ENCODE measurements at regions not wholly inside any gene's neighbourhood (a gene's known extent, or its start where the extent isn't known, plus 50 kb on each side); places are given as distances from the start of the nearest gene placed in this dataset.
"Not testable (repeated sequence)": the region's sequence is repeated elsewhere in the genome, so short reads cannot be mapped to it uniquely, and the experiment has no call there.

GRCh38 chr16:35102780-35103403 is 1643.5 kb downstream of the TP53TG3F start:
- no peak overlapping the region for H3K9ac ChIP-seq
- no peak overlapping the region for H3K4me2 ChIP-seq
- no peaks in the 10 kb centered on the region for H3K36me3 ChIP-seq
- H3K27me3 ChIP-seq: no peaks in the 10 kb centered on the region
- H3K27ac ChIP-seq: no peak overlapping the region
- no peaks in the 10 kb centered on the region for H3K4me1 ChIP-seq
- H4K20me1 ChIP-seq: no peaks in the 10 kb centered on the region
- no peak overlapping the region for H3K4me3 ChIP-seq
- no peak for TF ChIP-seq Cebpa-rat (IDR thresholded peaks at IDR 0.05)
- no peaks in the 10 kb centered on the region for H3K9me3 ChIP-seq (replicated peaks in 1 of 11)

- not testable (repeated sequence) for H3K9ac ChIP-seq; H3K27me3 ChIP-seq; H3K27ac ChIP-seq; H3K9me3 ChIP-seq (replicated peaks in 1 of 11); H3K4me3 ChIP-seq; H3K4me1 ChIP-seq; H3K4me2 ChIP-seq; H3K36me3 ChIP-seq; H4K20me1 ChIP-seq
These were observed 1652.4 kb downstream of the TP53TG3F start for GRCh38 chr16:35111772-35112171.

- Histone ChIP-seq H3K36me3 (no peaks in the 10 kb centered on the region), H3K4me1 (no peaks in the 10 kb centered on the region), H3K9ac (no peak overlapping the region), H3K4me3 (no peak overlapping the region), H4K20me1 (no peaks in the 10 kb centered on the region), H3K4me2 (no peak overlapping the region), H3K27ac (no peak overlapping the region), H3K27me3 (no peaks in the 10 kb centered on the region), H3K9me3 (replicated peaks in 1 of 11) (no peaks in the 10 kb centered on the region)
- TF ChIP-seq Cebpa-rat (IDR thresholded peaks at IDR 0.05): no peak
These were observed 1672.0 kb downstream of the TP53TG3F start for GRCh38 chr16:35131429-35131828.

GRCh38 chr16:35134471-35134870 is 1675.1 kb downstream of the TP53TG3F start:
- no peaks in the 10 kb centered on the region for H4K20me1 ChIP-seq
- no peak overlapping the region for H3K27ac ChIP-seq
- TF ChIP-seq Cebpa-rat (IDR thresholded peaks at IDR 0.05): no peak
- no peak overlapping the region for H3K9ac ChIP-seq
- no peaks in the 10 kb centered on the region for H3K9me3 ChIP-seq (replicated peaks in 1 of 11)
- no peaks in the 10 kb centered on the region for H3K36me3 ChIP-seq
- no peak overlapping the region for H3K4me2 ChIP-seq
- no peak overlapping the region for H3K4me3 ChIP-seq
- no peaks in the 10 kb centered on the region for H3K27me3 ChIP-seq
- H3K4me1 ChIP-seq: no peaks in the 10 kb centered on the region

GRCh38 chr16:35140293-35140986 is 1681.0 kb downstream of the TP53TG3F start:
- H3K27ac ChIP-seq: no peak overlapping the region
- no peak for TF ChIP-seq Cebpa-rat (IDR thresholded peaks at IDR 0.05)
- no peaks in the 10 kb centered on the region for H3K27me3 ChIP-seq
- no peak overlapping the region for H3K4me3 ChIP-seq
- H3K4me1 ChIP-seq: no peaks in the 10 kb centered on the region
- no peaks in the 10 kb centered on the region for H4K20me1 ChIP-seq
- H3K9me3 ChIP-seq (replicated peaks in 1 of 11): peaks cover 15 to 57% (median 30%) of the 10 kb centered on the region in 11 experiments; a peak in 19 of 22 replicates
- no peak overlapping the region for H3K4me2 ChIP-seq
- H3K9ac ChIP-seq: no peak overlapping the region
- H3K36me3 ChIP-seq: no peaks in the 10 kb centered on the region

GRCh38 chr16:35141303-35141702 is 1681.9 kb downstream of the TP53TG3F start:
- Histone ChIP-seq H3K27ac (no peak overlapping the region), H3K27me3 (no peaks in the 10 kb centered on the region), H3K4me2 (no peak overlapping the region), H3K4me1 (no peaks in the 10 kb centered on the region), H3K9ac (no peak overlapping the region), H3K36me3 (no peaks in the 10 kb centered on the region), H3K4me3 (no peak overlapping the region), H4K20me1 (no peaks in the 10 kb centered on the region), H3K9me3 (replicated peaks in 1 of 11) (peaks cover 17 to 66% (median 39%) of the 10 kb centered on the region in 11 experiments; a peak in 19 of 22 replicates)
- no peak for TF ChIP-seq Cebpa-rat (IDR thresholded peaks at IDR 0.05)

GRCh38 chr16:35142147-35142808 is 1682.9 kb downstream of the TP53TG3F start:
- Histone ChIP-seq H3K9ac (no peak overlapping the region), H3K36me3 (no peaks in the 10 kb centered on the region), H4K20me1 (no peaks in the 10 kb centered on the region), H3K4me2 (no peak overlapping the region), H3K4me3 (no peak overlapping the region), H3K9me3 (replicated peaks in 1 of 11) (peaks cover 20 to 75% (median 48%) of the 10 kb centered on the region in 11 experiments; a peak in 19 of 22 replicates), H3K27ac (no peak overlapping the region), H3K4me1 (no peaks in the 10 kb centered on the region), H3K27me3 (no peaks in the 10 kb centered on the region)
- no peak for TF ChIP-seq Cebpa-rat (IDR thresholded peaks at IDR 0.05)

- Histone ChIP-seq H3K27me3 (no peaks in the 10 kb centered on the region), H3K4me3 (no peak overlapping the region), H3K9ac (no peak overlapping the region), H3K9me3 (replicated peaks in 1 of 11) (peaks cover 22 to 81% (median 51%) of the 10 kb centered on the region in 11 experiments; a peak in 19 of 22 replicates), H3K4me1 (no peaks in the 10 kb centered on the region), H3K36me3 (no peaks in the 10 kb centered on the region), H3K27ac (no peak overlapping the region), H3K4me2 (no peak overlapping the region), H4K20me1 (no peaks in the 10 kb centered on the region)
- no peak for TF ChIP-seq Cebpa-rat (IDR thresholded peaks at IDR 0.05)
These were observed 1683.4 kb downstream of the TP53TG3F start for GRCh38 chr16:35142809-35143192.

- H3K27me3 ChIP-seq: no peaks in the 10 kb centered on the region
- no peaks in the 10 kb centered on the region for H4K20me1 ChIP-seq
- H3K9ac ChIP-seq: no peak overlapping the region
- no peak for TF ChIP-seq Cebpa-rat (IDR thresholded peaks at IDR 0.05)
- peaks cover 25 to 86% (median 52%) of the 10 kb centered on the region in 11 experiments; a peak in 19 of 22 replicates for H3K9me3 ChIP-seq (replicated peaks in 1 of 11)
- H3K27ac ChIP-seq: no peak overlapping the region
- H3K4me2 ChIP-seq: no peak overlapping the region
- H3K4me1 ChIP-seq: no peaks in the 10 kb centered on the region
- H3K36me3 ChIP-seq: no peaks in the 10 kb centered on the region
- H3K4me3 ChIP-seq: no peak overlapping the region
These were observed 1685.0 kb downstream of the TP53TG3F start for GRCh38 chr16:35144212-35144932.

Measured in BLaER1 treated with 17β-estradiol and CSF1 and Interleukin-3, amounts not matched to agents 10 nM and 100 nM (cell line).